Type B pancreatic cell (in vitro differentiated cells): ENCODE measurements at regions not wholly inside any gene's neighbourhood (a gene's known extent, or its start where the extent isn't known, plus 50 kb on each side); places are given as distances from the start of the nearest gene placed in this dataset.

Source experiments
- DNase-seq: peaks from one replicate; pipeline ENCODE4 v3.0.0; 2021; ENCODE audit warnings: mixed read lengths; ENCODE audit not compliant: unreplicated experiment; ENCODE audit errors: extremely low spot score
- H3K27ac Mint-ChIP-seq: 2 replicates; pipeline ENCODE4 v1.8.0; 2021; ENCODE audit warnings: mild to moderate bottlenecking, mixed read lengths
- H3K27me3 Mint-ChIP-seq: 2 replicates; pipeline ENCODE4 v1.8.0; 2021; ENCODE audit warnings: mixed read lengths
- H3K36me3 Mint-ChIP-seq: 2 replicates; pipeline ENCODE4 v1.8.0; 2021; ENCODE audit warnings: mixed read lengths
- H3K4me1 Mint-ChIP-seq: one replicate; pipeline ENCODE4 v1.8.0; 2021; ENCODE audit warnings: mixed read lengths; ENCODE audit not compliant: unreplicated experiment
- H3K4me3 Mint-ChIP-seq: 2 replicates; pipeline ENCODE4 v1.8.0; 2021; ENCODE audit warnings: mild to moderate bottlenecking, mixed read lengths
- H3K9me3 Mint-ChIP-seq: 2 replicates; pipeline ENCODE4 v1.8.0; 2021; ENCODE audit warnings: mixed read lengths
- CTCF ChIP-seq: fragments of 200-600 bp; sonication (generic); conservative IDR thresholded peaks from 2 replicates; pipeline ENCODE4 v1.5.0; 2021; ENCODE audit warnings: antibody characterized with exemption, mild to moderate bottlenecking

GRCh38 chr4:181606300-181606699, 636.9 kb upstream of the TENM3 start:
- Mint-ChIP-seq H3K4me1 (peaks cover 26% of the 10 kb centered on the region), H3K9me3 (peaks cover 5% of the 10 kb centered on the region), H3K27me3 (peaks cover 8% of the 10 kb centered on the region), H3K27ac (no peak overlapping the region), H3K4me3 (no peak overlapping the region), H3K36me3 (no peaks in the 10 kb centered on the region)
- TF ChIP-seq CTCF, result no peak
- DNase-seq, result no peak

- H3K4me3 Mint-ChIP-seq, result no peak overlapping the region
- H3K27ac Mint-ChIP-seq, result no peak overlapping the region
- peaks cover 5% of the 10 kb centered on the region for H3K9me3 Mint-ChIP-seq
- no peak for TF ChIP-seq CTCF
- no peak for DNase-seq
- peaks cover 37% of the 10 kb centered on the region for H3K4me1 Mint-ChIP-seq
- no peaks in the 10 kb centered on the region for H3K36me3 Mint-ChIP-seq
- peaks cover 17% of the 10 kb centered on the region for H3K27me3 Mint-ChIP-seq
These were observed 635.0 kb upstream of the TENM3 start for GRCh38 chr4:181608181-181608580.

- no peak for DNase-seq
- H3K4me1 Mint-ChIP-seq, result peaks cover 42% of the 10 kb centered on the region
- H3K4me3 Mint-ChIP-seq, result peak overlapping the region; percentile 8
- H3K36me3 Mint-ChIP-seq, result no peaks in the 10 kb centered on the region
- H3K27ac Mint-ChIP-seq, result no peak overlapping the region
- TF ChIP-seq CTCF, result no peak
- H3K27me3 Mint-ChIP-seq, result peaks cover 23% of the 10 kb centered on the region
- H3K9me3 Mint-ChIP-seq, result peaks cover 2% of the 10 kb centered on the region
These were observed 632.0 kb upstream of the TENM3 start for GRCh38 chr4:181611033-181611711.

GRCh38 chr4:181611946-181612600, 631.1 kb upstream of the TENM3 start:
- no peak for TF ChIP-seq CTCF
- no peaks in the 10 kb centered on the region for H3K36me3 Mint-ChIP-seq
- peaks cover 23% of the 10 kb centered on the region for H3K27me3 Mint-ChIP-seq
- no peak for DNase-seq
- no peaks in the 10 kb centered on the region for H3K9me3 Mint-ChIP-seq
- H3K4me3 Mint-ChIP-seq, result peak overlapping the region; percentile 27
- H3K4me1 Mint-ChIP-seq, result peaks cover 42% of the 10 kb centered on the region
- H3K27ac Mint-ChIP-seq, result peak overlapping the region; percentile 10

GRCh38 chr4:181613200-181613599, 630.0 kb upstream of the TENM3 start:
- Mint-ChIP-seq H3K4me3 (no peak overlapping the region), H3K27me3 (peaks cover 24% of the 10 kb centered on the region), H3K4me1 (peaks cover 40% of the 10 kb centered on the region), H3K9me3 (no peaks in the 10 kb centered on the region), H3K36me3 (no peaks in the 10 kb centered on the region), H3K27ac (no peak overlapping the region)
- TF ChIP-seq CTCF, result no peak
- DNase-seq, result no peak
